Psoas muscle (tissue), 7 donors: ENCODE measurements at regions not wholly inside any gene's neighbourhood (a gene's known extent, or its start where the extent isn't known, plus 50 kb on each side); places are given as distances from the start of the nearest gene placed in this dataset.
"Not testable (repeated sequence)": the region's sequence is repeated elsewhere in the genome, so short reads cannot be mapped to it uniquely, and the experiment has no call there.

Experiments used
- ATAC-seq, 4 donors: fragments of 200-7000 bp; cut with Tn5 transposase; one replicate each; pipeline ENCODE4 v1.9.1; 2020; ENCODE audit warnings: moderate library complexity in 3 of 4, mild to moderate bottlenecking in 2 of 4
- DNase-seq, 2 donors: peaks; one replicate each; pipeline ENCODE4 v3.0.0-alpha.2; 2020
- H3K27ac ChIP-seq: fragments of 200-600 bp; one replicate; pipeline ENCODE4 v1.8.0; 2022
- H3K27me3 ChIP-seq, 3 donors: fragments of 200-600 bp in 1 of 3; one replicate each; pipeline versions ENCODE4 v1.6.1 to v1.8.0; 2013 to 2022; ENCODE audit warnings: low read length in 2 of 3, mild to moderate bottlenecking in 2 of 3, moderate library complexity in 1 of 3; ENCODE audit not compliant: insufficient read depth in 3 of 3
- H3K36me3 ChIP-seq, 2 donors: fragments of 200-600 bp in 1 of 2; one replicate each; pipeline versions ENCODE4 v1.6.1 to v1.8.0; 2013 to 2022; ENCODE audit warnings: low read depth in 1 of 2, mild to moderate bottlenecking in 1 of 2, moderate library complexity in 1 of 2; ENCODE audit not compliant: insufficient read depth in 1 of 2
- H3K4me1 ChIP-seq: fragments of 200-600 bp; one replicate; pipeline ENCODE4 v1.8.0; 2022
- H3K4me3 ChIP-seq: fragments of 200-600 bp; one replicate; pipeline ENCODE4 v1.8.0; 2022; ENCODE audit warnings: mild to moderate bottlenecking
- H3K9me3 ChIP-seq: fragments of 200-600 bp; one replicate; pipeline ENCODE4 v1.8.0; 2022
- WGBS, 3 donors: extraction: QIAGEN DNeasy Blood & Tissue Kit; methylation state at CpG; one replicate each; pipeline versions ENCODE4 v1.1.6 to v1.1.7; 2013; 5-methylcytosine and 5-hydroxymethylcytosine counted together
- intact Hi-C, 2 donors: fragments of 100-400 bp; cut with DNase I; formaldehyde crosslinking; loops; one replicate each; pipeline versions ENCODE4 v1.11.0 to v1.14.2; 2022
- donor health status: healthy with polysubstance abuse.
- donor health status: DM: no; HTN: no; CAD: no; lungs with moderate emphysema.
- donor health status: Bipolar disorder and iron deficiency.
- donor health status: healthy.
- donor health status: DM: yes; HTN: yes; CAD: no.
- donor health status: DM: no; HTN: no; CAD: no.
- donor health status: DM: yes; HTN: yes; CAD: no.

- H3K4me3 ChIP-seq, ATAC-seq, H3K27me3 ChIP-seq, intact Hi-C loops, H3K9me3 ChIP-seq, DNase-seq, H3K27ac ChIP-seq, H3K36me3 ChIP-seq, H3K4me1 ChIP-seq: not testable (repeated sequence)
- WGBS, 3 donors: no CpG with 5 or more reads among the region's 4 CpGs
Observed at GRCh38 chr2:87622720-87623119, 125.2 kb upstream of the PLGLB2 start.

- H3K9me3 ChIP-seq, DNase-seq, H3K27ac ChIP-seq, H3K36me3 ChIP-seq, intact Hi-C loops, H3K27me3 ChIP-seq, H3K4me3 ChIP-seq, H3K4me1 ChIP-seq: not testable (repeated sequence)
- WGBS, 3 donors: 76 to 78% (median 77%) methylated on average over 8 to 9 of the region's 10 CpGs
- peak; percentile 60 to 91 (median 88) for ATAC-seq
Observed at GRCh38 chr2:87629491-87630458, 118.1 kb upstream of the PLGLB2 start.

- DNase-seq, H3K4me3 ChIP-seq, H3K36me3 ChIP-seq, H3K9me3 ChIP-seq, H3K27ac ChIP-seq, H3K27me3 ChIP-seq, ATAC-seq, H3K4me1 ChIP-seq, intact Hi-C loops: not testable (repeated sequence)
- 90% methylated on average over 1 of the region's 5 CpGs; no CpG with 5 or more reads in 2 of the 3 donors for WGBS, 3 donors
Observed at GRCh38 chr2:87630892-87631291, 117.0 kb upstream of the PLGLB2 start.

GRCh38 chr2:87631402-87631801 is 116.5 kb upstream of the PLGLB2 start:
- ATAC-seq, H3K9me3 ChIP-seq, H3K4me3 ChIP-seq, H3K27me3 ChIP-seq, H3K27ac ChIP-seq, DNase-seq, H3K4me1 ChIP-seq, H3K36me3 ChIP-seq, intact Hi-C loops: not testable (repeated sequence)
- 83 to 95% (median 88%) methylated on average over 1 to 2 of the region's 3 CpGs for WGBS, 3 donors

- H3K27me3 ChIP-seq, H3K4me1 ChIP-seq, intact Hi-C loops, H3K4me3 ChIP-seq, H3K36me3 ChIP-seq, H3K27ac ChIP-seq, H3K9me3 ChIP-seq, DNase-seq, ATAC-seq: not testable (repeated sequence)
- WGBS, 3 donors: 70 to 91% (median 85%) methylated on average over 2 of the region's 3 CpGs
Observed at GRCh38 chr2:87633287-87633963, 114.5 kb upstream of the PLGLB2 start.

- WGBS, 3 donors: 91 to 93% (median 93%) methylated on average over 4 to 6 of the region's 7 CpGs
- H3K36me3 ChIP-seq, H3K4me3 ChIP-seq, intact Hi-C loops, H3K27ac ChIP-seq, H3K9me3 ChIP-seq, H3K4me1 ChIP-seq, DNase-seq, H3K27me3 ChIP-seq, ATAC-seq: not testable (repeated sequence)
Observed at GRCh38 chr2:87634106-87634505, 113.8 kb upstream of the PLGLB2 start.

- H3K27me3 ChIP-seq, intact Hi-C loops, DNase-seq, H3K4me1 ChIP-seq, ATAC-seq, H3K4me3 ChIP-seq, H3K9me3 ChIP-seq, H3K36me3 ChIP-seq, H3K27ac ChIP-seq: not testable (repeated sequence)
- 88 to 94% (median 90%) methylated on average over 8 of the region's 10 CpGs for WGBS, 3 donors
Observed at GRCh38 chr2:87634971-87635650, 112.8 kb upstream of the PLGLB2 start.

GRCh38 chr2:87636246-87636645 is 111.6 kb upstream of the PLGLB2 start:
- DNase-seq, ATAC-seq, intact Hi-C loops, H3K9me3 ChIP-seq, H3K27me3 ChIP-seq, H3K36me3 ChIP-seq, H3K4me3 ChIP-seq, H3K4me1 ChIP-seq, H3K27ac ChIP-seq: not testable (repeated sequence)
- 86 to 99% (median 97%) methylated on average over 1 to 5 of the region's 7 CpGs for WGBS, 3 donors

- H3K27ac ChIP-seq, DNase-seq, H3K4me3 ChIP-seq, H3K9me3 ChIP-seq, H3K27me3 ChIP-seq, intact Hi-C loops, ATAC-seq, H3K36me3 ChIP-seq, H3K4me1 ChIP-seq: not testable (repeated sequence)
- WGBS, 3 donors: 68 to 94% (median 71%) methylated on average over 5 of the region's 6 CpGs
Observed at GRCh38 chr2:87636735-87637134, 111.2 kb upstream of the PLGLB2 start.

- H3K9me3 ChIP-seq, H3K27ac ChIP-seq, intact Hi-C loops, H3K4me3 ChIP-seq, H3K36me3 ChIP-seq, H3K27me3 ChIP-seq, H3K4me1 ChIP-seq: not testable (repeated sequence)
- peak in 1 of 2 donors; percentile 12 for DNase-seq
- WGBS, 3 donors: 69 to 77% (median 69%) methylated on average over 12 to 13 of the region's 15 CpGs
- peak in 2 of 4 donors; percentile 48 to 63 for ATAC-seq
Observed at GRCh38 chr2:87637249-87637990, 110.5 kb upstream of the PLGLB2 start.
